ENCODE measurements at regions not wholly inside any gene's neighbourhood (a gene's known extent, or its start where the extent isn't known, plus 50 kb on each side); places are given as distances from the start of the nearest gene placed in this dataset.

DNA sequence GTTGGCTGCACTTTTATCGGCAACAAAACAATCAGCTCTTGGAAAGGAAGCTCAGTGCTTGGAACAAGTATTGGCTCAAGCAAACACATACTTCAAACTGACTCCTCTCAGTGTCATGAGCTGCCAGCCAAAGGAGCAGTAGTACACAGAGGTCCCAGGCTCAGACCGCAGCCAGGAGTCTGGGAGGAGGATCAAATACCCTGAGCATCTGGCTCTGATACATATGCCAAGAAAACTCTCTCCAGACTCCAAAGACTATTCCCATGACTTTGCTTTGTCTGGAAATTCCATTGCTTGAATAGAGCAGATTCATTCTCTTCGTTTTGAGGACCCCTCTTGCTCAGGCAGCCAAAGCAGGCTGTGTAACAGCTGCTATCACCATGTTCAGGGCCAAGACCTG is 501.6 kb upstream of the PSMD7 start (continued):
- TF ChIP-seq CTCF (conservative IDR thresholded peaks at IDR 0.05; ENCODE audit: low read depth in 2 of 2) (no peak), ZNF331 (CRISPR knock-in tag; IDR thresholded peaks at IDR 0.05; ENCODE audit: low read depth) (no peak), JUNB (IDR thresholded peaks at IDR 0.05; ENCODE audit: unreplicated experiment) (no peak), EZH2phosphoT487 (IDR thresholded peaks at IDR 0.05; ENCODE audit: unreplicated experiment) (no peak), ZNF114 (CRISPR knock-in tag; IDR thresholded peaks at IDR 0.05) (no peak), POLR2AphosphoS5 (IDR thresholded peaks at IDR 0.05; ENCODE audit: low read depth) (no peak)
- TF ChIP-seq, protein P1, sequence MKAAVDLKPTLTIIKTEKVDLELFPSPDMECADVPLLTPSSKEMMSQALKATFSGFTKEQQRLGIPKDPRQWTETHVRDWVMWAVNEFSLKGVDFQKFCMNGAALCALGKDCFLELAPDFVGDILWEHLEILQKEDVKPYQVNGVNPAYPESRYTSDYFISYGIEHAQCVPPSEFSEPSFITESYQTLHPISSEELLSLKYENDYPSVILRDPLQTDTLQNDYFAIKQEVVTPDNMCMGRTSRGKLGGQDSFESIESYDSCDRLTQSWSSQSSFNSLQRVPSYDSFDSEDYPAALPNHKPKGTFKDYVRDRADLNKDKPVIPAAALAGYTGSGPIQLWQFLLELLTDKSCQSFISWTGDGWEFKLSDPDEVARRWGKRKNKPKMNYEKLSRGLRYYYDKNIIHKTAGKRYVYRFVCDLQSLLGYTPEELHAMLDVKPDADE (IDR thresholded peaks at IDR 0.05): no peak

GRCh38 chr16:73793871-73794437 is 502.7 kb upstream of the PSMD7 start:
- no peaks in the 10 kb centered on the region for H3K36me3 Mint-ChIP-seq (ENCODE audit: low read depth)
- no peaks in the 10 kb centered on the region for H3K4me1 ChIP-seq (ENCODE audit: insufficient read depth)
- H3K27ac Mint-ChIP-seq: no peak overlapping the region
- no peak overlapping the region for H3K27ac ChIP-seq (ENCODE audit: low read depth)
- peaks cover 3% of the 10 kb centered on the region for H3K27me3 Mint-ChIP-seq (ENCODE audit: insufficient read depth, low read depth, poor library complexity)
- no peaks in the 10 kb centered on the region for H3K36me3 ChIP-seq (ENCODE audit: insufficient read depth)
- no peaks in the 10 kb centered on the region for H3K79me2 ChIP-seq (replicated peaks; ENCODE audit: insufficient read depth)
- no peak overlapping the region for H3K4me3 ChIP-seq
- H3K4me2 ChIP-seq: no peak overlapping the region
- no peaks in the 10 kb centered on the region for H3K9me3 Mint-ChIP-seq
- H3K27me3 ChIP-seq (ENCODE audit: insufficient read depth): no peaks in the 10 kb centered on the region
- DNase-seq (ENCODE audit: low spot score) (no peak), ATAC-seq (no peak)
- no peaks in the 10 kb centered on the region for H4K20me1 ChIP-seq (replicated peaks; ENCODE audit: insufficient read depth)
- H3K4me3 Mint-ChIP-seq: no peak overlapping the region
- no peaks in the 10 kb centered on the region for H3K9me2 ChIP-seq (ENCODE audit: insufficient read depth)
- H3F3A ChIP-seq (replicated peaks; ENCODE audit: low read depth): no peaks in the 10 kb centered on the region
- no peak overlapping the region for H2AFZ ChIP-seq
- H3K4me1 Mint-ChIP-seq: peaks cover 3% of the 10 kb centered on the region; the same call in 1 of the 3 replicates
- TF ChIP-seq, protein P2, sequence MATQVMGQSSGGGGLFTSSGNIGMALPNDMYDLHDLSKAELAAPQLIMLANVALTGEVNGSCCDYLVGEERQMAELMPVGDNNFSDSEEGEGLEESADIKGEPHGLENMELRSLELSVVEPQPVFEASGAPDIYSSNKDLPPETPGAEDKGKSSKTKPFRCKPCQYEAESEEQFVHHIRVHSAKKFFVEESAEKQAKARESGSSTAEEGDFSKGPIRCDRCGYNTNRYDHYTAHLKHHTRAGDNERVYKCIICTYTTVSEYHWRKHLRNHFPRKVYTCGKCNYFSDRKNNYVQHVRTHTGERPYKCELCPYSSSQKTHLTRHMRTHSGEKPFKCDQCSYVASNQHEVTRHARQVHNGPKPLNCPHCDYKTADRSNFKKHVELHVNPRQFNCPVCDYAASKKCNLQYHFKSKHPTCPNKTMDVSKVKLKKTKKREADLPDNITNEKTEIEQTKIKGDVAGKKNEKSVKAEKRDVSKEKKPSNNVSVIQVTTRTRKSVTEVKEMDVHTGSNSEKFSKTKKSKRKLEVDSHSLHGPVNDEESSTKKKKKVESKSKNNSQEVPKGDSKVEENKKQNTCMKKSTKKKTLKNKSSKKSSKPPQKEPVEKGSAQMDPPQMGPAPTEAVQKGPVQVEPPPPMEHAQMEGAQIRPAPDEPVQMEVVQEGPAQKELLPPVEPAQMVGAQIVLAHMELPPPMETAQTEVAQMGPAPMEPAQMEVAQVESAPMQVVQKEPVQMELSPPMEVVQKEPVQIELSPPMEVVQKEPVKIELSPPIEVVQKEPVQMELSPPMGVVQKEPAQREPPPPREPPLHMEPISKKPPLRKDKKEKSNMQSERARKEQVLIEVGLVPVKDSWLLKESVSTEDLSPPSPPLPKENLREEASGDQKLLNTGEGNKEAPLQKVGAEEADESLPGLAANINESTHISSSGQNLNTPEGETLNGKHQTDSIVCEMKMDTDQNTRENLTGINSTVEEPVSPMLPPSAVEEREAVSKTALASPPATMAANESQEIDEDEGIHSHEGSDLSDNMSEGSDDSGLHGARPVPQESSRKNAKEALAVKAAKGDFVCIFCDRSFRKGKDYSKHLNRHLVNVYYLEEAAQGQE (IDR thresholded peaks at IDR 0.05; ENCODE audit: unreplicated experiment): no peak
- TF ChIP-seq EZH2 (IDR thresholded peaks at IDR 0.05; ENCODE audit: low read depth, unreplicated experiment) (no peak), CREB1 (CRISPR knock-in tag; IDR thresholded peaks at IDR 0.05; ENCODE audit: low read depth) (no peak), STAT1 (IDR thresholded peaks at IDR 0.05; ENCODE audit: unreplicated experiment) (no peak)
- TF ChIP-seq, protein P1 (IDR thresholded peaks at IDR 0.05): no peak
- TF ChIP-seq, protein P3, sequence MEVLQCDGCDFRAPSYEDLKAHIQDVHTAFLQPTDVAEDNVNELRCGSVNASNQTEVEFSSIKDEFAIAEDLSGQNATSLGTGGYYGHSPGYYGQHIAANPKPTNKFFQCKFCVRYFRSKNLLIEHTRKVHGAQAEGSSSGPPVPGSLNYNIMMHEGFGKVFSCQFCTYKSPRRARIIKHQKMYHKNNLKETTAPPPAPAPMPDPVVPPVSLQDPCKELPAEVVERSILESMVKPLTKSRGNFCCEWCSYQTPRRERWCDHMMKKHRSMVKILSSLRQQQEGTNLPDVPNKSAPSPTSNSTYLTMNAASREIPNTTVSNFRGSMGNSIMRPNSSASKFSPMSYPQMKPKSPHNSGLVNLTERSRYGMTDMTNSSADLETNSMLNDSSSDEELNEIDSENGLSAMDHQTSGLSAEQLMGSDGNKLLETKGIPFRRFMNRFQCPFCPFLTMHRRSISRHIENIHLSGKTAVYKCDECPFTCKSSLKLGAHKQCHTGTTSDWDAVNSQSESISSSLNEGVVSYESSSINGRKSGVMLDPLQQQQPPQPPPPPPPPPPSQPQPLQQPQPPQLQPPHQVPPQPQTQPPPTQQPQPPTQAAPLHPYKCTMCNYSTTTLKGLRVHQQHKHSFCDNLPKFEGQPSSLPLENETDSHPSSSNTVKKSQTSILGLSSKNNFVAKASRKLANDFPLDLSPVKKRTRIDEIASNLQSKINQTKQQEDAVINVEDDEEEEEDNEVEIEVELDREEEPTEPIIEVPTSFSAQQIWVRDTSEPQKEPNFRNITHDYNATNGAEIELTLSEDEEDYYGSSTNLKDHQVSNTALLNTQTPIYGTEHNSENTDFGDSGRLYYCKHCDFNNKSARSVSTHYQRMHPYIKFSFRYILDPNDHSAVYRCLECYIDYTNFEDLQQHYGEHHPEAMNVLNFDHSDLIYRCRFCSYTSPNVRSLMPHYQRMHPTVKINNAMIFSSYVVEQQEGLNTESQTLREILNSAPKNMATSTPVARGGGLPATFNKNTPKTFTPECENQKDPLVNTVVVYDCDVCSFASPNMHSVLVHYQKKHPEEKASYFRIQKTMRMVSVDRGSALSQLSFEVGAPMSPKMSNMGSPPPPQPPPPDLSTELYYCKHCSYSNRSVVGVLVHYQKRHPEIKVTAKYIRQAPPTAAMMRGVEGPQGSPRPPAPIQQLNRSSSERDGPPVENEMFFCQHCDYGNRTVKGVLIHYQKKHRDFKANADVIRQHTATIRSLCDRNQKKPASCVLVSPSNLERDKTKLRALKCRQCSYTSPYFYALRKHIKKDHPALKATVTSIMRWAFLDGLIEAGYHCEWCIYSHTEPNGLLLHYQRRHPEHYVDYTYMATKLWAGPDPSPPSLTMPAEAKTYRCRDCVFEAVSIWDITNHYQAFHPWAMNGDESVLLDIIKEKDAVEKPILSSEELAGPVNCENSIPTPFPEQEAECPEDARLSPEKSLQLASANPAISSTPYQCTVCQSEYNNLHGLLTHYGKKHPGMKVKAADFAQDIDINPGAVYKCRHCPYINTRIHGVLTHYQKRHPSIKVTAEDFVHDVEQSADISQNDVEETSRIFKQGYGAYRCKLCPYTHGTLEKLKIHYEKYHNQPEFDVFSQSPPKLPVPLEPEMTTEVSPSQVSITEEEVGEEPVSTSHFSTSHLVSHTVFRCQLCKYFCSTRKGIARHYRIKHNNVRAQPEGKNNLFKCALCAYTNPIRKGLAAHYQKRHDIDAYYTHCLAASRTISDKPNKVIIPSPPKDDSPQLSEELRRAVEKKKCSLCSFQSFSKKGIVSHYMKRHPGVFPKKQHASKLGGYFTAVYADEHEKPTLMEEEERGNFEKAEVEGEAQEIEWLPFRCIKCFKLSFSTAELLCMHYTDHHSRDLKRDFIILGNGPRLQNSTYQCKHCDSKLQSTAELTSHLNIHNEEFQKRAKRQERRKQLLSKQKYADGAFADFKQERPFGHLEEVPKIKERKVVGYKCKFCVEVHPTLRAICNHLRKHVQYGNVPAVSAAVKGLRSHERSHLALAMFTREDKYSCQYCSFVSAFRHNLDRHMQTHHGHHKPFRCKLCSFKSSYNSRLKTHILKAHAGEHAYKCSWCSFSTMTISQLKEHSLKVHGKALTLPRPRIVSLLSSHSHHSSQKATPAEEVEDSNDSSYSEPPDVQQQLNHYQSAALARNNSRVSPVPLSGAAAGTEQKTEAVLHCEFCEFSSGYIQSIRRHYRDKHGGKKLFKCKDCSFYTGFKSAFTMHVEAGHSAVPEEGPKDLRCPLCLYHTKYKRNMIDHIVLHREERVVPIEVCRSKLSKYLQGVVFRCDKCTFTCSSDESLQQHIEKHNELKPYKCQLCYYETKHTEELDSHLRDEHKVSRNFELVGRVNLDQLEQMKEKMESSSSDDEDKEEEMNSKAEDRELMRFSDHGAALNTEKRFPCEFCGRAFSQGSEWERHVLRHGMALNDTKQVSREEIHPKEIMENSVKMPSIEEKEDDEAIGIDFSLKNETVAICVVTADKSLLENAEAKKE (CRISPR knock-in tag; IDR thresholded peaks at IDR 0.05): no peak
